GM12865 (cell line): ENCODE measurements at regions not wholly inside any gene's neighbourhood (a gene's known extent, or its start where the extent isn't known, plus 50 kb on each side); places are given as distances from the start of the nearest gene placed in this dataset.

ENCODE experiments used
- DNase-seq: peaks from one replicate; pipeline ENCODE4 v3.0.0; 2010; ENCODE audit warnings: low read depth
- H3K4me3 ChIP-seq: 2 replicates; pipeline ENCODE4 v1.5.1; 2011; ENCODE audit warnings: mild to moderate bottlenecking, low read depth, low read length, control low read depth
- CTCF ChIP-seq: IDR thresholded peaks from 2 replicates; pipeline ENCODE4 v1.5.1; 2011; ENCODE audit warnings: low read length, control low read depth, low read depth, inconsistent platforms; ENCODE audit not compliant: insufficient read depth; ENCODE audit errors: missing control alignments

DNA sequence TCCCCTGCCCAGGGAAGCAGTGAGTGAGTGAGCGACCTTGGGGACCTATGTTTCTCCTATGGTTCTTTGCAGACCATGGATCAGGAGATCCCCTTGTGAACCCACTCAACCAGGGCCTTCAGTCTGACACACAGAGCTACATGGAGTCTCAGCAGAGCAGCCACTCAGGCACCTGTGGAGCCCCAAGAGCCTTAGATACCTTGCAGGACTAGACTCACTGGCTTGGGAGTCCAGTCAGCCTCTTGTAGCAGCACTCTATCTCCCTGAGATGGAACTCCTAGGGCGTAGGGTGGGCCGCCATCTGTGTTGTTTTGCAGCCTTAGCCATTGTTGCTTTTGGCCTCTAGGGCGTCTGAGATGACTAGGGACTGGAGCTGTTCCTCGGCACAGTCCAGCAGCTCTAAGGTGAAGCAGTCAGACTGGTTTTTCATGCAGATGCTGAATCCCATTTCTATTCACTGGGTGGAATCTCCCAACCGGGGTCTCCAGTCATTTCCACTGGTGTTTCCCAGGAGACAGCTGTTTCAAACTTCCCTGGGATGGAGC is 284.6 kb upstream of the RPS23 start:
- H3K4me3 ChIP-seq = no peak overlapping the region
- no peak for TF ChIP-seq CTCF
- DNase-seq = no peak

GRCh38 chr5:82561797-82562196 is 283.6 kb upstream of the RPS23 start:
- TF ChIP-seq CTCF = no peak
- no peak for DNase-seq

DNA sequence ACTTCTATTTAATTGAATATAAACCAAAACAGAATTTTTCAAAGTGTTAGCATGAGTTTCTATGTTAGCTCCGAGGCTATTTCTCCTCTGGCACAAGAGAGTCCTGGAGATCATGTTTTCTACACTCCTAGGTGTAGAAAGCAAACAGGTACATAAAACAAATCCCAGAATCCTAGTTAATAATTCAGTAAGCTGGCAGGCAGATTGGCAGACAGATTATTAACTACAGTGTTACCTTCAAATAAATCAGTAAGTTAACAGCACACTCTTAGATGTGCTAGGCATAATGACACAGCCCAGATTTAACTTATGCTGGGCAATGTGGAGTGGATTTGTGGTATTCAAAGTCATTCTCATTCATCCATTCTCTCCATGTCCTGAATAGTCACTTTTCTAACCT is 282.8 kb upstream of the RPS23 start:
- no peak for DNase-seq
- no peak for TF ChIP-seq CTCF
- no peak overlapping the region for H3K4me3 ChIP-seq

More at GRCh38 chr5:82561797-82562196, 283.6 kb upstream of the RPS23 start:
- H3K4me3 ChIP-seq = no peak overlapping the region

- no peak overlapping the region for H3K4me3 ChIP-seq
- no peak for TF ChIP-seq CTCF
- no peak for DNase-seq
Measured at GRCh38 chr5:82560561-82560960, 282.4 kb upstream of the RPS23 start.

DNA sequence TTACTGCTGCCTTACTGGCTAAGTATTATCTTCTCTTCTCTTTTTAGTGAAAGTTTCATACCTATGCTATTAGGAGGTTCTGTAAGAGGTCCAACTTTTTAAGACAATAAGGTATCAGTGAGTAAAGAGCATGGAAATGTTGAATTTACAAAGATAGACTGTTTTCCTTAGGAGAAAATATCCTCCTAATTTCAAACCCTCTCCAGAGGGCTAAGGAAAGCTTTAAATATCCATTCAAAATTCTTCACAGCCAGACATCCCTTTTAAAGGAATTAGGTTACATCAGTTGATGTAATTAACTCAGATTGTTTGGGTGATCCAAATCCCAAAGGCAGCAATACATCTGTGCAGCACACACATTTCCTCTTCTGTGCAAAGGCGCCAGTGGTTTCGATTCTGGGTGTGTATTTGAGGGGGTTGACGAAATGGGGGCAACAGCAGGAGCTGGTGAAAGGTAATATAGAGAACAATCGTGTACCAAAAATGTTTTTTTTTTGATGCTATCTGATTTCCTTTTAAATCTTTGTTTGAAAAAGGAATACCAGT is 273.8 kb upstream of the RPS23 start:
- TF ChIP-seq CTCF = no peak
- H3K4me3 ChIP-seq = no peak overlapping the region
- no peak for DNase-seq

- H3K4me3 ChIP-seq = no peak overlapping the region
- TF ChIP-seq CTCF = no peak
- no peak for DNase-seq
Measured at GRCh38 chr5:82551192-82551591, 273.0 kb upstream of the RPS23 start.

DNA sequence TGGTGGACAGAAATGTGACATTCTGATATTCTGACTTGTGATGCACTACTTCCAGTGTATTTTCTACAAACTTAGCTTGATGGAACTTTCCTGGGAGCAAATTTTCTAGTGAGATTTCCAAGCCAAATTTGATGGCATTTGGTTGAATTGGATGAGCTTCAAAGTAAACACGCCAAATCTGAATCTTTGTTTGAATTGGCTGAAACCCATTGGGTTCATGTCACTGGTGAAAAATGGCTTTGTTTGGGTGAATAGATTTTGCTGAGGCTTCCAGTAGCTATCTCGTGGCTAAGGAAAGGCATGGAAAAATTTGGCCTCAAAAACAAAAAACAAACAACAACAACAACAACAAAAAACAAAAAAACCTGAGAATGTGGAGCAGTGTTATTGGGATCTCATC is 271.1 kb upstream of the RPS23 start:
- H3K4me3 ChIP-seq = no peak overlapping the region
- DNase-seq = no peak
- no peak for TF ChIP-seq CTCF
